HL-60 (cell line): ENCODE measurements at regions not wholly inside any gene's neighbourhood (a gene's known extent, or its start where the extent isn't known, plus 50 kb on each side); places are given as distances from the start of the nearest gene placed in this dataset.

Experiments
- DNase-seq, 2 experiments: peaks; one replicate each; pipeline ENCODE4 v3.0.0-alpha.2; 2010 to 2020; ENCODE audit warnings: low read depth in 1 of 2, low spot score in 1 of 2
- H3K27ac ChIP-seq: fragments of 250-450 bp; sonication (Bioruptor Pico); replicated peaks from 2 replicates; pipeline ENCODE4 v1.5.1; 2020; ENCODE audit warnings: mild to moderate bottlenecking, moderate library complexity
- H3K27me3 ChIP-seq: fragments of 250-450 bp; sonication (Bioruptor Pico); 2 replicates; pipeline ENCODE4 v1.5.1; 2021; ENCODE audit warnings: mild to moderate bottlenecking, moderate library complexity; ENCODE audit not compliant: insufficient read depth, poor library complexity, severe bottlenecking
- H3K4me3 ChIP-seq: replicated peaks from 2 replicates; pipeline ENCODE4 v1.5.1; 2011; ENCODE audit warnings: mild to moderate bottlenecking, control low read depth, low read length; ENCODE audit not compliant: insufficient read depth
- CTCF ChIP-seq: IDR thresholded peaks from one replicate; pipeline ENCODE4 v1.5.1; 2011; ENCODE audit warnings: low read length, control low read depth, inconsistent platforms; ENCODE audit not compliant: insufficient read depth
- GABPA ChIP-seq: IDR thresholded peaks from 2 replicates; pipeline ENCODE4 v1.6.1; 2012; ENCODE audit warnings: low read depth
- POLR2AphosphoS5 ChIP-seq: IDR thresholded peaks from 2 replicates; pipeline ENCODE4 v1.6.1; 2012; ENCODE audit warnings: low read depth
- SPI1 ChIP-seq: IDR thresholded peaks from 2 replicates; pipeline ENCODE4 v1.6.1; 2012; ENCODE audit warnings: low read depth, mild to moderate bottlenecking, borderline replicate concordance
- TF ChIP-seq, protein P1 (sequence below): IDR thresholded peaks from 2 replicates; pipeline ENCODE4 v1.6.1; 2012; ENCODE audit warnings: low read depth; ENCODE audit not compliant: insufficient replicate concordance

- Histone ChIP-seq H3K27me3 (no peaks in the 10 kb centered on the region), H3K4me3 (no peak overlapping the region), H3K27ac (no peak overlapping the region)
- no peak for TF ChIP-seq SPI1
- TF ChIP-seq POLR2AphosphoS5 = no peak
- DNase-seq = no peak
Measured at GRCh38 chr6:166825553-166826145, 130.7 kb downstream of the RNASET2 start.

DNA sequence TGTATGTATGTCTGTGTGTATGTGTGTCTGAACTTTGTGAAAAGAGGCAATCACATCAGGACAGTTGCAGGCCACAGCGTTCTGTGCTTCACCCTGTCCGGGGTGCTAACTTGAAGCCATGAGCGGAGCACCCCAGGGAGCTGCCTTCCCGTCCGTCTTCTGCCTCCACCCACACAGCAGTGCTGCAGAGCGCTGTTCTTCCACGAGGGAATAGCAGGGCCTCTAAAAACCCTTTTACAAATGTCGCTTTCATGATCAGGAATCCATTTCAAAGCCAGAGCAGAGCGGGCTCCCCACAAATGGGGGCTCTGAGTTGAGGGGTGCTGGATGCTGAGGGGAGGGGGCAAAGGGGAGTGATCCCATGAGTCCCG, 131.5 kb downstream of the RNASET2 start:
- no peak for DNase-seq
- TF ChIP-seq, protein P1, sequence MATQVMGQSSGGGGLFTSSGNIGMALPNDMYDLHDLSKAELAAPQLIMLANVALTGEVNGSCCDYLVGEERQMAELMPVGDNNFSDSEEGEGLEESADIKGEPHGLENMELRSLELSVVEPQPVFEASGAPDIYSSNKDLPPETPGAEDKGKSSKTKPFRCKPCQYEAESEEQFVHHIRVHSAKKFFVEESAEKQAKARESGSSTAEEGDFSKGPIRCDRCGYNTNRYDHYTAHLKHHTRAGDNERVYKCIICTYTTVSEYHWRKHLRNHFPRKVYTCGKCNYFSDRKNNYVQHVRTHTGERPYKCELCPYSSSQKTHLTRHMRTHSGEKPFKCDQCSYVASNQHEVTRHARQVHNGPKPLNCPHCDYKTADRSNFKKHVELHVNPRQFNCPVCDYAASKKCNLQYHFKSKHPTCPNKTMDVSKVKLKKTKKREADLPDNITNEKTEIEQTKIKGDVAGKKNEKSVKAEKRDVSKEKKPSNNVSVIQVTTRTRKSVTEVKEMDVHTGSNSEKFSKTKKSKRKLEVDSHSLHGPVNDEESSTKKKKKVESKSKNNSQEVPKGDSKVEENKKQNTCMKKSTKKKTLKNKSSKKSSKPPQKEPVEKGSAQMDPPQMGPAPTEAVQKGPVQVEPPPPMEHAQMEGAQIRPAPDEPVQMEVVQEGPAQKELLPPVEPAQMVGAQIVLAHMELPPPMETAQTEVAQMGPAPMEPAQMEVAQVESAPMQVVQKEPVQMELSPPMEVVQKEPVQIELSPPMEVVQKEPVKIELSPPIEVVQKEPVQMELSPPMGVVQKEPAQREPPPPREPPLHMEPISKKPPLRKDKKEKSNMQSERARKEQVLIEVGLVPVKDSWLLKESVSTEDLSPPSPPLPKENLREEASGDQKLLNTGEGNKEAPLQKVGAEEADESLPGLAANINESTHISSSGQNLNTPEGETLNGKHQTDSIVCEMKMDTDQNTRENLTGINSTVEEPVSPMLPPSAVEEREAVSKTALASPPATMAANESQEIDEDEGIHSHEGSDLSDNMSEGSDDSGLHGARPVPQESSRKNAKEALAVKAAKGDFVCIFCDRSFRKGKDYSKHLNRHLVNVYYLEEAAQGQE = no peak
- TF ChIP-seq SPI1 (no peak), GABPA (no peak), CTCF (no peak), POLR2AphosphoS5 (no peak)

DNA sequence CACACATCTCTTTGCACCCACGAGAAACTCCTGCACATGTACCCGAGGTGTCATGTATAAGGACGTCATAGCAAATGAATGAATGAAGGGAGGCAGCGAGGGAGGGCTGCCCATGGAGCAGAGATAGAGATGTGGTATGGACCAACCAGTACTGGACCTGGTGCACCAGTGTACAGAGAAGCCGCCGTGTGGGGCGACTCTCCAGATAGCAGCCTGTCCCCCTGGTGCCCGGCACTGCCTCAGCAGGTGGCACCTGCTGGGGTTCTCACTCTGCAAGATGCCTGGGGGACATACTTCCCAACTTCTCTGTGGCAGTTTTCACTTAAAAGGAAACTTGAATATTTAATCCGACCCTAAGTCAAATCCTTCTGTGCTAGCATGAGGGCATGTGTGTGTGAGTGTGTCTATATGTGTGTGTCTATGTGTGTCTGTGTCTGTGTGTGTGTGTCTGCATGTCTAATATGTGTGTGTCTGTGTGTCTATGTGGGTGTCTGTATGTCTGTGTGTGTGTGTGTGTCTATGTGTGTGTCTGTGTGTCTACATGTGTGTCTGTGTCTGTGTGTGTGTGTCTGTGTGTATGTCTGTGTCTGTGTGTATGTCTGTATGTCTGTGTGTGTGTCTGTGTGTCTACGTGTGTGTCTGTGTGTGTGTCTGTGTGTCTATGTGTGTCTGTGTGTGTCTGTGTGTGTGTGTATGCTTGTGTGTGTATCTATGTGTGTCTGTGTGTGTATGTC, 132.0 kb downstream of the RNASET2 start:
- DNase-seq = no peak
- TF ChIP-seq GABPA (no peak), POLR2AphosphoS5 (no peak), CTCF (no peak), SPI1 (no peak)
- TF ChIP-seq, protein P1 = no peak
- H3K27me3 ChIP-seq = no peaks in the 10 kb centered on the region
- H3K4me3 ChIP-seq = no peak overlapping the region
- H3K27ac ChIP-seq = no peak overlapping the region

More for the DNA sequence above, 131.5 kb downstream of the RNASET2 start:
- H3K27ac ChIP-seq = no peak overlapping the region
- no peaks in the 10 kb centered on the region for H3K27me3 ChIP-seq
- H3K4me3 ChIP-seq = no peak overlapping the region

DNA sequence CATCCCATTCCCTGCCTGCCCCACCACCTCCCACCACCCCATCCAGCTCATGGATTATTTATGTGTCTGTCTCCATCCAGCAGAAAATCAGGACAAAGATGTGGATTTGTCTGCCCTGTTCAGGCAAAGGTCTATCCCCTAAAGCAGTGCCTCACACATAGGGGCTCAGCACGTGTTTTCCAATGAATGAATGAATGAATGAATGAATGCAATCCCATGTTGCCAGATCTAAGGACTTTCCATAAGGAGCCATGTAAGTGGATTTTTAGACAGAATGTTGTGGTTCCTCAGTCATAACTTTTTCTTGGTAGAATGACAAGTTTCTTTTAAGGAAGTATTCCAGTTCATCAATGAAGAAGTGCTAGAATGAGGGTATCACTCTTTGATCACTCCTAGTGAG, 133.7 kb downstream of the RNASET2 start:
- Histone ChIP-seq H3K27me3 (no peaks in the 10 kb centered on the region), H3K4me3 (no peak overlapping the region), H3K27ac (no peak overlapping the region)
- TF ChIP-seq POLR2AphosphoS5 (no peak), CTCF (no peak), SPI1 (no peak), GABPA (no peak)
- TF ChIP-seq, protein P1 = no peak
- no peak for DNase-seq
